Right forelimb (tissue), 1 donor: ENCODE measurements at regions not wholly inside any gene's neighbourhood (a gene's known extent, or its start where the extent isn't known, plus 50 kb on each side); places are given as distances from the start of the nearest gene placed in this dataset.
A peak's percentile ranks its signal among the peaks of the same experiment; 100 is the strongest.

ENCODE experiments used
- DNase-seq: peaks from one replicate; pipeline ENCODE4 v3.0.0-alpha.2; 2018

DNA sequence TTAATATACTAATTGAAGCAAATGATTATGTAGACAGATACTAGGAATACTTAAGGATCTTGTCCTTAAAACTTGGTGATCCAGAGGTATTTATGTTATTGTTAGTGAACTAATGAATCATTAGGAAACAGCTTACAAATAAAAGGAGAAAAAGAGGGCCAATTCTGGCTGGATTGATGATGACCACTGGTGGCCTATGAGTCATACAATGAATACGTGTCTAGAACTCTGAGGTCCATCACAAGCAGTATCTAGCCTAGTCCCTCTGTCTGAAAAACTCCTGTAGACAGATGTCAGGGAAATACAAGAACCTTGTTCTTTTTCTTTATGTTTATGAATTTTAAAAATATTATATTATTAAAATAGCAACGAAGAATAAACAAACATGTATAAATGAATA, 51.7 kb upstream of the RTL1 start:
- no peak for DNase-seq

DNA sequence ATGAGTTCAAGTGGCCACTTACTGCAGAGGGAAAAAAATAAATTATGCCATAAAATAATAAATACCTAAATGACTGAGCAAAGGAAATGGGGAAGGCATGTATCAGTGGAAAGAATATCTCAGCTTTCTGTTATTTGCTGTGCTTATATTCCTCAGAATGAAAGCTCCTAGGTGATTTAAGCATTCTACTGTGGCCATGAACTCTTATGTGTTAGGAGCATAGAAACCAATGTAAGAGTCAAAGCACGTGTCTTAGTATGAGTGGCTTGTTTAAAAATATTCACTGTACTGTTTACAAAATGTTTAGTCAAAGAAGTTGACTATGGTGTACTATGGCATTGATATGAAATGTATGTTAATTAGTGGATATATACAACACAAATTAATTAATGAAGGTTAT, 59.0 kb upstream of the RTL1 start:
- no peak for DNase-seq

DNA sequence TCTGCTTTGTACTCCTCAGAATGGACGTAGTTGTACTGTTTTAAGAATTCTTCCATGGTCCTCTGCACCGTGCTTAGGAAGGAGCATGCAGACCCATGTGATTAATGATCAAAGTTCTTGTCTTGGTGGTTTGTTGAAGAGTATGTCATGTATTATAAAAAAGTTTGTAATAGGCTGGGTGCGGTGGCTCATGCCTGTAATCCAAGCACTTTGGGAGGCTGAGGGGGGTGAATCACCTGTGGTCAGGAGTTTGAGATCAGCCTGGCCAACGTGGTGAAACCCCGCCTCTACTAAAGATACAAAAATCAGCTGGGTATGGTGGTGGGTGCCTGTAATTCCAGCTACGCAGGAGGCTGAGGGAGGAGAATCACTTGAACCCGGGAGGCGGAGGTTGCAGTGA, 61.8 kb upstream of the RTL1 start:
- DNase-seq, result no peak

DNA sequence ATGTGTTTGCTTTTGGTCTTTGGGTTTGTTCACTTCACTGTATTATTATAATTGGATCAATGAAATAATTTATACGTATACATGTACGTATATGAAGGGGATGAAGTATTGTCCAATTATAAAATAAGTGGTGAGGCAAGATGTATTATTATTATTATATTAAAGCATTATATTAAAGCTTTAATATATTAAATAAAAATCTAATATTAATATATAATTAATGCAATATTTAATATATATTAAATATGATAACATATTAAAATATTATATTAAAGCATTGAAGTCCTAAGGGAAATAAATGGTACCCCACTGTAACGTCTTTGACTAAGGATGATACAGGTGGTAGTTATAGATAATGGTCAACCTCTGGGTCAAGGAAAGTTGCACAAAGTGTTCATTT, 63.7 kb upstream of the RTL1 start:
- no peak for DNase-seq

DNA sequence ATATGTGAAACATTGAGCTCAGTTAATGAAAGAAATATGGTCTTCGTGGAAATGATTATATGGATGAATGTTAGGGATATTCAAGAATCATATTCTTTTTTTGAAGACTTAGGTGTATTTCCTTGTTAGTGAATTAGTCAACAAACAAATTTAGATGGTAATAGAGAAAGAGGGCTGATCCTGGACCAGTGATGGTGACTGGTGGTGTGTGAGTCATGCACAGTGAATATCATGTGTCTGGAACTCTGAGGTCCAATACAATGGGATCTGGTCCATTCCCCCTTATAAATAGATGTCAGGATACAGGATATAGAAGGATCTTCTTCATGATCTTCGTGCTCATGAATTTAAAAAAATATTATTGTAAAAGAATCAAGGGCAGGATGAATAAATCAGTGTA, 64.4 kb upstream of the RTL1 start:
- no peak for DNase-seq

DNA sequence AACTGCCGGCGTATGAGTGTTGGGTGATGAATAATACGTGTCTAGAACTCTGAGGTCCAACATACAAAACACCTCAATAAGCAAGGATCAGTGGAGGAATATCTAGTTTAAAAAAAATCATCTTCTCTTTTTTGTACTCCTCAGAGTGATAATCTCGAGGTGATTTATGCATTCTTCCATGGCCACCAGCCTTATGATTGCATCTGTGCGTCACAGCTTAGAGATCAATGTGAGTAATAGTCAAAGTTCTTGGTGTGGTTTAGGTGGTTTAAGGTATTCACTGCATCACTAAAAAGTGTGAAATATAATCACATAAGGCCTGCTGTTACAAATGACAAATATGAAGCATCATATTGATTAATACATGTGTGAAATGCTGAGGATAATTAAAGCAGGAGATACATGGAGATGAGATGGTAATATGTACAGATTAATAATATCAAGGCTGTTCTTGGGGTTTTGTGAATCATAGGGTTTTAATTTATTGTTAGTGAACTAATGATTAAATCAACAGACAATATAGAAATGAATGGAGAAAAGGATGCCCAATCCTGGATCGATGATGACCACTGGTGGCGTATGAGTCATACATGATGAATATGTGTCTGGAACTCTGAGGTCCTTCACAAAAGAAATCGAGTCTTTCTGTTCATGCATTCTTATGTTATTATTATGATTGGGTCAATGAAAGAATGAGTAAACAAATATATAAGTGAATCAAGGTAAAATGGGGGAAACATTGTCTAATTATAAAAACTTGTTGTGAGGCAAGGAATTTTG, 68.8 kb upstream of the RTL1 start:
- DNase-seq, result no peak

DNA sequence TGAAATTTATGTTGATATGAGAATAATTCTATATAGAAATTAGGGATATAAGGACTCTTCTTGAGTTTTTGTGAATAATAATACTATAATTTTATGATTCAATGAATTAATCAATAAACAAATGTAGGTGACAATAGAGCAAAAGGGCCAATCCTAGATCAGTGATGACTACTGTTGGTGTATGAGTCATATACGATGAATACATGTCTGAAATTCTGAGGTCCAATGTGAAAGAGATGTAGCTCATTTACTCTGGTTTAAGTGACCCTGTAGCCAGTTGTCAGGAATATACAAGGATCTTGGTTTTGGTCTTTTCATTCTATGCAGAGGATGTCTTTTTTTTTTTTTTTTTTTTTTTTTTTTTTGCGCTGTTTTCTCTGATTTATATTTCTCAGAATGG, 72.1 kb upstream of the RTL1 start:
- DNase-seq, result no peak

DNA sequence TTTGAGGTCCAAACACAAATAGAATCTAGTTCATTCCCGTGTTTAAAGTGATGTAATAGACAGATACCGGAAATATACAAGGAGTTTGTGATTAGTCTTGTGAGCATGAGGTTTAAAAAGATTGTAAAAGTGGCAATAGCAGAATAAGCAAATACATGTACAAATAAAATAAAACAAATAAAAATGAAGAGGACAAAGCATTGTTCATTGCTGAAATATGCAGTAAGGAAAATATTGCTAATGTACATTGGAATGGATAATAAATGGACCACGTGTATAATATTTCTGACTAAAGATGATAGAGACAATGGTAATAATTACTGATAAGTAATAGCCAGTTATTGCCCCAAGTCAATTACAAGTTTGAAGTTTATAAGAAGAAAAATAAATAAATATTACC, 75.6 kb upstream of the RTL1 start:
- DNase-seq, result no peak

DNA sequence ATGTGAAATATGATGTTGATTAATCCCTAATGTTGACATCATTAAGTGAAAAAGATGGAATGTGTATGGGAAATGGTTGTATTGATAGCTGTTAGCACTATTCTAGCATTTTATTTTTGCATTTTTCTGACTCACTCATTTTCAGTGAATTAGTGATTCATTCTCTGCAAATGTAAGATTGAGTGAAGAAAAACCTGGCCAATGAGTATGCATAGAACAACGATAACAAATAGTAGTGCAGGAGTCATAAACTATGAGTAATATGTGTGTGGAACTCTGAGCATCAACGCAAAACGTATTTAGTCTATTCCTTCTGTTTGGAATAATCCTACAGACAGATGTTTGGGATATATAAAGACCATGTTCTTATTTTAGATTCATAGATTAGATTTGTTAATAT, 76.3 kb upstream of the RTL1 start:
- no peak for DNase-seq

DNA sequence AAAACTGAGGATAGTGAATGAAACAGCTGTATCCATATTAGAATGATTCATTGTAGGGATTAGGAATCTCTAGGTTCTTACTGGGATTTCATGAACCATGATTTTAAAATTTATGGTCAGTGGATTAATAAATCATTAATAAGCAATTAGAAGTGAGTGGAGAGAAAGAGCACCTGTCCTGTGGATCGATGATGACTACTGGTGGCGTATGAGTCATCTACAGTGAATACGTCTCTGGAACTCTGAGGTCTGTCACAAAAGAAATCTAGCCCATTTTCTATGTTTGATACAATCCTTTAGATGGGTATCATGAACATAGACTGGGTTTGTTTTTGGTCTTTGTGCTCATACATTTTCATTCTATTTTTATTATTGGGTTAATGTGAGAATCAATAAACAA, 77.3 kb upstream of the RTL1 start:
- no peak for DNase-seq

DNA sequence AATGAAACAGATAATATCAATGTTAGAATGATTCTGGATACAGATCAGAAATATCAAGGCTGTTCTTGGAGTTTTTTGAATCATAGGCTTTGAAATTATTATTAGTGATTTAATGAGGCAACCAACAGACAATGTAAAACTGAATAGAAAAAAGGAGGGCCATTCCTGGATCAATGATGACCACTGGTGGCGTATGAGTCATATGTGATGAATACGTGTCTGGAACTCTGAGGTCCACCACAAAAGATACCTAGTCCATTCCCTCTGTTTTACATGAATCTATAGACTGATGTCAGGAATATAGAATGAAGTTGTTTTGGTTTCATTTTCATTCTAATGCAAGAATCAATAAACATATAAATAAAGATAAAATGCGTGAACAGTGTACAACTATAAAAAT, 78.3 kb upstream of the RTL1 start:
- no peak for DNase-seq

DNA sequence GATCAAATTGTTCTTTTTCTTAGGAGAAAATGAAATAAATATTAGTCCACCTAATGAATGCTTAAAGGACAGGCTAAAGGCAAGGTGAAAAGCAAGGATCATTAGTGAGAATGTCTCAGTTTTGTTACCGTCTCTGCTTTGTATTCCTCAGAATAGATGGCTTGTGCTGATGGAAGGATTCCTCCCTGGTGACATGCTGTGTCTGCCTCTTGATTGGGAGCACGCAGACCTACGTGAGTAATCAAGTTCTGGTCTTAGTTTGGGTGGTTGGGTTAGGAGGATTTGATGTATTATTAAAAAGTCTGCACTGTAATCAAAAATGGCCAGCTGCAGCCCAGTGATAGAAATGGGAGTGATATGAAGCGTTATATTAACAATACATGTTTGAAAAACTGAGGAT, 78.8 kb upstream of the RTL1 start:
- no peak for DNase-seq

DNA sequence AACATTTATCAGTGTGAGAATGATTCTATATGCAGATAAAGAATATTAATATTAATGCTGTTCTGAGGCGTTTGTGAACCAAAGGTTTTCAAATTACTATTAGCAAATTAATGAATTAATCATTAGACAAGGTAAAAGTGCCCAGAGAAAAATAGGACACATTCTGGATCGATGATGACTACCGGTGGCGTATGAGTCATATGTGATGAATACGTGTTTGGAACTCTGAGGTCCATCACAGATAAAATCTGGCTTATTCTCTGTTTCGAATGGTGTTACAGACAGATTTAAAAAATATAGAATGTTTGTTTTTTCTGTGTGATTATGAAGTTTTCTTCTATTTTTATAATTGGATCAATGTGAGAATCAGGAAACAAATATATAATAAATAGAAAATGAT, 79.2 kb upstream of the RTL1 start:
- DNase-seq, result no peak

DNA sequence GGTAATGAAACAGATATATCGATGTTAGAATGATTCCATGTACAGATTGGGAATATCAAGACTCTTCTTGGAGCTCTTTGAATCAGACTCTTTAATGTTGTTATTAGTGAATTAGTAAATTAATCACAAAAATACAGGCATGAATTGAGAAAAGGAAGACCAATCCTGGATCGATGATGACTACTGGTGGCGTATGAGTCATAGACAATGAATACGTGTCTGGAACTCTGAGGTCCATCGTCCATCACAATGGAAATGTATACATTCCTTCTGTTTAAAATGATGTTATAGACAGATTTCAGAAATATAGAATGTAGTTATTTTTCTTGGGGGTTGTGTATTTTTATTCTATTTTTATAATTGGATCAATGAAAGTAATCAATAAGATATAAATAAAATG, 80.2 kb upstream of the RTL1 start:
- DNase-seq, result no peak

DNA sequence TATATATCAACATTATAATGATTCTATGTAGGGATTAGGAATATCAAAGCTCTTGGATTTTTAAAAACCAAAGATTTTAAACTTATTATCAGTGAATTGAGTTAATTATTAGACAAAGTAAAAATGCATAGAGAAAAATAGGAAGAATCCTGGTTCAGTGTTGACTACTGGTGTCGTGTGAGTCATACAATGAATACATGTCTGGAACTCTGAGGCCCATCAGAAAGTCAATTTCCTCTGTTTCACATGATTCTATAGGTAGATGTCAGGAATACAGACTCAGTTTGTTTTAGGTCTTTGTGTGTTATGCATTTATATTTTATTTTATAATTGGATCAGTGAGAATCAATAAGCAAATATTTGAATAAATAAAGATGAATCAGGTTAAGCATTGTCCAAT, 84.5 kb upstream of the RTL1 start:
- DNase-seq, result no peak

DNA sequence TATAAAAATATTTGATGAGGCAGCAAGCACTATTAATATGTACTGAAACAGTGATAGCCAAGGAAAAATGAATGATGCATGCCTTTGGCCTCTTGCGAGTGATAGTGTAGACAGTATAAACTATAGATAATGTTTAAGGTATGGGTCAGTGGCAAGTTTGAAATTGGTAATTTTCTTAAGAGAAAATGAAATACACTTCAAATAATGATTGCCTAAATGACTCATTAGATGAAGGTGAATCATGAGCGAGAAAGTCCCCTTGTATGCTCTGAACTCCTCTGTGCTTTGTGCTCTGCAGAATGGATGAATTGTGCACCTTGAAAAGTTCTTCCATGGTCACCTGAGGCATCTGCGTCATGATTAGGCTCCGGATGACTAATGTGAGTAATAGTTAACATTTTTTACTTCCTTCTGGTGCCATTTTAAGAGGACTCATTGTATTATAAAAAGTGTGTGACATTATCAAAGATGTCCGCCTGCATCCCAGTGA, 84.9 kb upstream of the RTL1 start:
- no peak for DNase-seq

DNA sequence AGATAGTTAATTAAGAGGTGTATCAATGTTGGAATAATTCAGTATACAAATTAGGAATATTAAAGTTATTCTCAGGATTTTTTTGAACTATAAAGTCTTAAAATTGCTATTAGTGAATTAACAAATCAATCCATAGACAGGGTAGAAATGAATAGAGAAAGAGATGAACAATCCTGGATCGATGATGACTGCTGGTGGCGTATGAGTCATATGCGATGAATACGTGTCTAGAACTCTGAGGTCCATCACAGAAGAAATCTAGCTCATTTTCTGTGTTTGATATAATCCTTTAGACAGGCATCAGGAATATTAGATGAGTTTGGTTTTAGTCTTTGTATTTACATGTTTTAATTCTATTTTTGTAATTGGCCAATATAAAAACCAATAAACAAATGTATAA, 85.4 kb upstream of the RTL1 start:
- DNase-seq, result no peak

DNA sequence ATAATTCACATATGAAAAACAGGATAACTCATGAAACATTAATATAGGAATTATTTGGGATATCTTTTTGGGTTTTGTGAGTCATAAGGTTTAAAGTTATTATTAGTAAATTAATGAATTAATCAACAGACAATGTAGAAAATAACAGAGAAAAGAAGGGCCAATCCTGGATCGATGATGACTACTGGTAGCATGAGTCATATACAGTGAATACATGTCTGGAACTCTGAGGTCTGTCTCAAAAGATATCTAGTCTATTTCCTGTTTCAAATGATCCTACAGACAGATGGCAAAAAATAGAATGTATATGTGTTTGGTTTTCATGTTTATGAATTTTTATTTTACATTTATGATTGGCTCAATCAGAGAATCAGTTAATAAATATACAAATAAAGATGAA, 86.4 kb upstream of the RTL1 start:
- DNase-seq, result no peak

DNA sequence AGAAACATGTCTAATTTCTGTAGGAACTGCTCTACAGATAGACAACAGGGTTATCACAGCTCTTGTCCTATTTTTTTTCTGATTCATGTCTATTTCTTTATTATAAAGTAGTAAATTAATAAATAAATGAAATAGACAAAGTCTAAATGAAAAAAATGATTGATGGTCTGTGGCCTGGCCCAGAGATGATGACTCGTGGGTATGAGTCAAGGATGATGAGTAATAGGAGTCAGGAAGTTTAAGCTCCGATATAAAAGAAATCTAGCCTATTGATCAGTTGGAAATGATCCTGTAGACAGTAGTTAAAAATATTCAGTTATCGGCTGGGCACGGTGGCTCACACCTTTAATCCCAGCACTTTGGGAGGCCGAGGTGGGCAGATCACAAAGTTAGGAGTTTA, 90.6 kb upstream of the RTL1 start:
- DNase-seq, result no peak

DNA sequence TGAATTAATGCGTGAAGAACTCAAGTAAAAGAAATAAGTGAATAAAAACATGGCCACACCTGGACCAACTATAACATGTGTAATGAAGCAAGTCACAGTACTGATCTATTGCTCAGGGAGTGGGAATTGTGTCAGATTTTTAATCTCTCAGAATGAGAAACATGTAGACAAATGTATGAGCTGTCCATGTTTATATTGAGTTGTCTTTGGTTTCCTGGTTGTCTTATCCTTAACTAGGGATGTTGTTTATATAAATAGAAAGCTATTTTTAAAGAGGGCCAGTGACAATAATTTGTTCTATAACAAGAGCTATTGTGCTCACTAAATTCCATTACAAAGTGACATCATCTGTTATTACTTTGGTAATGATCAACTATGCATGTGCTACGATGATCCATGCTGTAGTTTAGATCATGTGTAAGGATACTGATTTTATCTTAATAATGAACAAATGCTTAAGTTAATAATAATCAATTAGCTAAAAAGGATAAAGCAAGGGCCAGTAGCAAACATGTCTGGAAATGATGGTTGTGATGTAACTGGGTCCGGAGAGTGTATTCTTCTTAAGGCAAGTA, 91.3 kb upstream of the RTL1 start:
- DNase-seq, result no peak

DNA sequence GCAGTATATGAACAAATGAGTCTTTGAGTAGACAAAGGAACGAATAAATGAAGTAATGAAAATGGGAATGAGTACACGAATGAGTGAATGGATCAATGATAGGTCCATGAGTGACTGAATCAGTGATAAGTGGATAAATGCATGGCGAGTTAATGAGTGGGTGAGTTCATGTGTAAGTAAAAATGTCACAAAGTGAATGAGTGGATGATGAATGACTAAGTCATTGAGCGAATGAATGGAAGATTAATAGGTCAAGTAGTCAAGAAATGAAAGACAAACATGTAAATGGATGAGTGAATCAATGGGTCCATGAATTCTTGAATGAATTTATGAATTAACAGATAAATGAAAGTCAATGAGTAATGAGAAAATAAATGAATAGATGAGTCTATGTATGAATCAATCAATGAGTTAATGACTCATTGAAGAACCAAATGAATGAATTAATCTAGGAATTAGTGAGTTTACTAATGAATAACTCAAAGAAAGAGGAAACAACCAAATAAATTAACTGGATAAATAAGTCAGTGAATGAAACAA, 97.3 kb upstream of the RTL1 start:
- no peak for DNase-seq

DNA sequence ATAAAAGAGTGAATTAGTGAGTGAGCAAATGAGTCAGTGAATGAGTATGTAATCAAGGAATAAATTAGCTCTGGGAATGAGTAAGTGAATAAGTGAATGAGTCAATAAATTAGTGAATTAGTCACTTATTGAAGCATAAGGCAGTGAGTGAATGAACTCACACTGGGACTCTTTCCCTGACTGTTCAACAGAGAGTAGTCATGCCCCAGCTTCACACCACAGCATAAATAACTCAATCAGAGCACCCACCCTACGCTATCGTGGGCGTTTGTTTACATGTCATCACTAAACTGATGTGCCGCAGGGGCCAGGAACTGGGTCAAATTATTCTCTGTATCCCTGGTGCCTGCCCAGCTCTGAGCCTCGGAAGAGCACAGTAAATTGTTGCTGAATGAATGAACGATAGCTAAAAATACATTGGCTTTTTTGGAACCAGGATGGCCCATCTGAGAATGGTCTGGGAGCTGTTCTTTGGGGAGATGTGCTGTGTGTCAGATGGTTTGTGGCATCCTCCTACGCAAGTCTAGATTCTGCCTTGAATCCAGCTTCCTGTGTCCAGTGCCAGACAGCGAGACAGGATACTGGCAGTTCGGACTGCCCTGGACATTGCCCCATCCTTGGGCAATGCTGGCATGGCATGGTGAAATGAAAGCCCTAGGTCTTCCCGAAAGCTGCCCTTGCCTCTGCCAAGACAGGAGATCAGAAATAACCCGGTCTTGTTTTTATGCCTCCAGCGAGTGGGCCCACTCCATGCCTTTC, 98.0 kb upstream of the RTL1 start:
- DNase-seq, result no peak

DNA sequence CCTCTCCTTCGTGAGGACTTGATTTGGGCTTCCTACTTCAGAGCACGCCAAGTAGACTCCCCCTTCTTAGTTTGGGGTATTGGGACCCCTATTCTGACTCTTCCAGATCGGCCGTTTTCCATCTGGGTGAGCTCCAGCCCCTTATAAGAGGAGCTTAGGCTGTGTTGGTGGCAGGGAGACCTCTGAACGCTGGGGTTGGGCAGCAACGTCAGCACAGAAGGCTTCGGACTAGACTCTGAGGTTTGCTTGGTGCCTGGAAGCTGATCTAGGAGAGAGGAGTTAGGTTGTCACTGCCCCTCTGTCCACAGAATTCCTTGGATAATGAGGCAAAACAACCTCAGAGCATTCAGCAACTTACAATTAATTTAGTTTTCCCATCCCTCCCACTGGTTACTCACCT, 99.2 kb upstream of the RTL1 start:
- no peak for DNase-seq

DNA sequence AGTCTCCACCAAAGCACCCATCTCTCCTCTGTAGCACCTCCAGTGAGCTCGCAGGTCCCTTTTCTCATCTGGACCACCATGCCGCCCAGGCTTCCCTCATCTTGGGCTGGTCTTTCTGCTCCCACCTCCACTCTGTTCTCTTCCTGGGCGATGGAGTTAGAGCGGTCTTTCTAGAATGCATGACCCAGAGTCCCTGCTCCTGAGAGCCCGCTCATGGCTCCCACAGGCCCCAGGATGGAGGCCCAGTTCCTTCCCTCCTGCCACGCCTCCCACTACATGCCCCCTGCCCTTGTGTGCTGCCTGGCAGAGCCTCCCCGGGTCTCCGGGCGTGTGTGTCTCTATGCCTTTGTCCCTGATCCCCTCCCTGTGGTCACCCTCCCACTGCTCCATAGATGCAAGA, 100.7 kb upstream of the RTL1 start:
- DNase-seq, result peak; percentile 34
